T follicular helper cell (primary cell): ENCODE measurements at regions not wholly inside any gene's neighbourhood (a gene's known extent, or its start where the extent isn't known, plus 50 kb on each side); places are given as distances from the start of the nearest gene placed in this dataset.
"Not testable (repeated sequence)": the region's sequence is repeated elsewhere in the genome, so short reads cannot be mapped to it uniquely, and the experiment has no call there.

ENCODE experiments used
- DNase-seq: peaks from one replicate; pipeline ENCODE4 v3.0.0-alpha.2; 2020; ENCODE audit warnings: low read depth

DNA sequence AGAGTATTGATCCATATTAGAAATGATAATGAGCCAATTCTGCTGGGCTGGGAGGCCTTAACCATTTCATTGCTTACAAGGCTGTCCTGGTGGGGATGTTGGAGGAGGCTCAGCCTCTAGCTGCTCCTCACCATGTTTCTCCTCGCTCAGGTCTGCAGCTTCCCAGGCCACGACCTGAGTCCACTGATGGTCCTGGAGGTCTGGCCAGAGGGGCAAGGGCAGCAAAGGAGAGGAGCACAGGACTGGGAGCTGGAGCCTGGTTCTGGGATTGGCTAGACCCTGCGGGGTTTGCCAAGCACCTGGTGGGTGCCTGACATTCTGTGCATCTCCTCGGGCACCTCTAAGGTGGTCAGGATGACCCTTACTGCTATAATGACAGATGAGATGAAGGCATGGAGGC is 92.6 kb downstream of the KIF26A start:
- DNase-seq, result no peak

DNA sequence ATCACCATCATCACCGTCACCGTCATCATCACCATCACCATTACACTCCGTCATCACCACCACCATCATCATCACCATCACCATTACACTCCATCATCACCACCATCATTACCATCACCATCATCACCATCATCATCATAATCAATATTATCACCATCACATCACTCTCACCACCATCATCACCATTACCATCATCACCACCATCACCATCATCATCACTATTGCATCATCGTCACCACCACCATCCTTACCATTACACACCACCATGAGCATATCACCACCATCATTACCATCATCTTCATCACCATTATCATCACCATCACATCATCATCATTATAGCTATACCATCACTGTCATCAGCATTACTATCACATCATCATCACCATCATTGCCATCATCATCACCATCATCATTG is 93.7 kb downstream of the KIF26A start:
- DNase-seq, result no peak

DNA sequence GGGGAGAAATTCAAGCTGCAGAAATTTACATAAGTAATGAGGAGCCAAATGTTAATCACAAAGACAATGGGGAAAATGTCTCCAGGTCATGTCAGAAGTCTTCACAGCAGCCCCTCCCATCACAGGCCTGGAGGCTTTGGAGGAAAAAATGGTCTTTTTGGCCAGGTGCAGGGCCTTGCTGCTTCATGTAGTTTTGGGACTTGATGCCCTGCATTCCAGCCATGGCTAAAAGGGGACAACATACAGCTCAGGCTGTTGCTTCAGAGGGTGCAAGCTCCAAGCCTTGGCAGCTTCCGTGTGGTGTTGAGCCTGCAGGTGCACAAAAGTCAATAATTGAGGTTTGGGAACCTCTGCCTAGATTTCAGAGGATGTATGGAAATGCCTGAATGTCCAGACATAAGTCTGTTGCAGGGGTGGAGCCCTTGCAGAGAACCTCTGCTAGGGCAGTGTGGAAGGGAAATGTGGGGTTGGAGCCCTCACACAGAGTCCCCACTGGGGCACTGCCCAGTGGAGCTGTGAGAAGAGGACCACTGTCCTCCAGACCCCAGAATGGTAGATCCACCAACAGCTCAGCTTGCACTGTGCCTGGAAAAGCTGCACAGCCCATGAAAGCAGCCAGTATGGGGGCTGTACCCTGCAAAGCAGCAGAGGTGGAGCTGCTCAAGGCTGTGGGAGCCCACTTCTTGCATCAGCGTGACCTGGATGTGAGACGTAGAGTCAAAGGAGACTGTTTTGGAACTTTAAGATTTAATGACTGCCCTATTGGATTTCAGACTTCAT is 95.8 kb downstream of the KIF26A start:
- DNase-seq, result not testable (repeated sequence)

DNA sequence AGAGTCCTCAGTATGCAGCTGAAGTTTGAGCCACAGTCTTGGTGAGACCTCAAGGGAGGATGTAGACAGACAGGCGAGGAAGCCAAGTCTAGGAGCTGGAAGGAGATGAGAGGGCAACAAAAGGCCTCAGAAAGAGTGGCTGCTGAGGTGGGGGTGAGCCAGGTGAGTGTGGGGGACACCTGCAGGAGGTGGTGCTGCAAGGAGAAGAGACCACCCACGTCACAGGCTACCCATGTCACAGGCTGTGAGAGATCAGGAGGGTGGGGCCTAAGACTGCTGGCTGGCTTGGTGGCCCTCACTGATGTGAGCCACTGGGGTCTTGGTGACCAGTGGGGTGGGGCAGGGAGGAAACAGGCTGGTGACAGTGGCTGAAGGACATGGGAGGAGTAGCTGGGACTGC is 97.3 kb downstream of the KIF26A start:
- DNase-seq, result no peak

DNA sequence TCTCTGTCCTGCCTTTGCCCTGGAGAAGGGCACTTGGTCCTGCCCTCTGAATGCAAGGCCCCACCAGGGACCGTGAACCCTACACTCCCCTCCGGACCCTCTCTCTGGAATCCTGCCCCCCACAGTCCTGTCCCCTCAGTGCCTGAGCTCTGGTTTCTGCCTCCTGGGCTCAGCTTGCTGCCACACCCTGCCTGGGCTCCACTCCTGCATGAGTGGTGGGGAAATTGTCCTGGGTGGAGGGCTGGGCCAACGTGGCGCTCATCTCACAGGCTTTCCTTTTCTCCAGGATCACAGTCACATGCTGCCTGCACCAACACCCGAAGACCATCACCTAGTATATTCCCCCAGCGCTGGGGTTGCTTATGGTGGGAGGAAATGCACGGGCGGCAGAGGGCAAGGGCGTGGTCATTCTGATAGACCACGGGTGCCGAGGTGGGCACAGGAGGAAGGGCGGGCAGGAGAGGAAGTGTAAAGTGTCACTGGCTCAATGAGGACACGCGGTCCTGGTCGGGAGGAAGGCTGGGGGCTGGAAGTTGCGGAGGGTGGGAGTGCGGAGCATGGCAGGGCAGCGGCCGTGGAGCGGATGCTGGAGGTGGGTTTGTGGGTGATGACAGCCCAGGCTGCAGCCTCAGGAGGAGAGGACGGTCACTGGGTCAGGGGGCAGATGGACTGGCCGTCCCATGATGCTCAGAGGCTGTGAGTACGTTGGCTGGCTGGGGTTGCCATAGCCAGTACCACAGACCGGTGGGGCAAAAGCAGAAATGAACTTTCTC is 99.5 kb downstream of the KIF26A start:
- DNase-seq, result no peak

DNA sequence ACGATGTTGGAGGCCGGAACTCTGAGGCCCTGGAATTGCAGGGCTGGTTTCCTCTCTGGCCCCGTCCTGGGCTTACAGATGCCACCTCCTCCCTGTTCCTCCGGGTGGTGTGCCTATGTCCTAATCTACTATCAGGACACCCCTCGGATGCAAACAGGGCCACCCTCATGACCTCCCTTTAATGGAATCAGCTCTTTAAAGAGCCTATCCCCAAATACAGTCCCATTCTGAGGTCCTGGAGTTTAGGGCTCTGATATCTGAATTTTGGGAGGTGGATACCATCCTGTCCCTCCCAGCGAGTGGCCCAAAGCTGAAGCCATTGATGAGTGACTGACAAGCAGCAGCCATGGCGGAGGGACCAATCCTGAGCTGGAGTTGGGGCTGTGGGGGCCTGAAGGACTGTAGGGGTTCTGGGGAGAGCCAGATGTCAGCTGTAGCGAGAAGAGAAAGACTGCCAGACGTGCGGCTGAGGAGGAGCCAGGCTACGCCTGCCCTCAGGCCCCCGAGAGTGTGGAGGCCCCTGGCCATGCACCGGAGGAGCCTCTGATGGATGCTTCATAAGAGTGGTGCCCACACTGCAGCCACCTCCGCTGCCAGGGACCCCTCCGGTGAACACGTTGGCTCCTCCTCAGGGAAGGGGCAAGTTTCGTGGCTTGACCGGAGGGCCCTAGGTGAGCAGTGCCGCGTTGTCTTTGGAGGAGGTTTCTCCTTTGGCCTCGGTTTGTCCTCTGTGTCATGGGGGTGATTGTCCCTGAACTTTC is 100.2 kb downstream of the KIF26A start:
- DNase-seq, result no peak

DNA sequence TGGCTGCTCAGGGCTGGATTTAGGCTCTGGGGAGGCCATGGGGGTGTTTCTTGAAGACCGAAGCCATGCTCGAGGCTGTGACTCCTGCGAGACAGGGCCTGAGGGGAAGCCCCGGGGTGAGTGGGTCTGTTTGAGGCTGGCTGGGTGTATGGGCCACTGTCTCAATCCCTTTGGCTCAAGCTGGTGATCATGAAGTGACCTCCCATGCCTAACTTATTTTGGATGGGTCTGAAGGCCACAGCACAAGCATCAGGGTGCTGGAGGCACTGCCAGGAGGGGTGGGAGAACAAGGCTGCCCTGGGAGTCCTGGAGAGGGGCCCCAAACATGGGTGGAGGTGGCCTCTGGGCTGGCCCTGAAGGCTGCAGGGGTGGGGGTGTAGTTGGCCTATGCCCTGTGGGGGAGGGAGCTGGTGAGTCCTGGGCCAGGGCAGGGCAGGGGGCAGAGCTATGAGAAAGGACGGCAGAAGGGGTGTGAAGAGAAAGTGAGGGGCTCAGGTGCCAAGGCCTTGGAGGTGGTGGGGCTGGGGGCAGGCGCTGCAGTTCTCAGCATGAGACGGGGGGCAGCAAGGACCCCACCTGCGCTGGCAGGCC is 100.9 kb downstream of the KIF26A start:
- DNase-seq, result no peak

DNA sequence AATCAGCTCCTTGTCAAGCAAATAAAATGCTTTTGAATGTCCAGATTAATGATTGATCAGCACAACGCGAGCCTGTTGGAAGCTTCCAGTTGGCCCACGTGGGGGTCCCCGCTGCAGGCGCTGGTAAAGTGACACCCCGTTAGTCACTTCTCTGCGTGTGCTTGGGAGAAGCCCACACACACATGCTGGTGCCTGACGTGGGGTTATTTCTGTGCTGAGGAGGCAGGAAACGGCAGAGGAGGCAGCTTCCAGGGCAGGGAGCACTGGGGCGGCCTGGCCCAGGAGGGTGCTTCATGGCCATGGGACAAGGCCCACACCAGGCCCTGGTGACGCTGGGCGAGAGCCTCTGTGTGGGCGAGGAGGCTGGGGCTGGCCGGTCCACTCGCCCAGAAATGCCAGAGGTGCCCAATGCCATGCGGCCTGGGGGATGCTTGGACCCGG is 101.5 kb downstream of the KIF26A start:
- no peak for DNase-seq

DNA sequence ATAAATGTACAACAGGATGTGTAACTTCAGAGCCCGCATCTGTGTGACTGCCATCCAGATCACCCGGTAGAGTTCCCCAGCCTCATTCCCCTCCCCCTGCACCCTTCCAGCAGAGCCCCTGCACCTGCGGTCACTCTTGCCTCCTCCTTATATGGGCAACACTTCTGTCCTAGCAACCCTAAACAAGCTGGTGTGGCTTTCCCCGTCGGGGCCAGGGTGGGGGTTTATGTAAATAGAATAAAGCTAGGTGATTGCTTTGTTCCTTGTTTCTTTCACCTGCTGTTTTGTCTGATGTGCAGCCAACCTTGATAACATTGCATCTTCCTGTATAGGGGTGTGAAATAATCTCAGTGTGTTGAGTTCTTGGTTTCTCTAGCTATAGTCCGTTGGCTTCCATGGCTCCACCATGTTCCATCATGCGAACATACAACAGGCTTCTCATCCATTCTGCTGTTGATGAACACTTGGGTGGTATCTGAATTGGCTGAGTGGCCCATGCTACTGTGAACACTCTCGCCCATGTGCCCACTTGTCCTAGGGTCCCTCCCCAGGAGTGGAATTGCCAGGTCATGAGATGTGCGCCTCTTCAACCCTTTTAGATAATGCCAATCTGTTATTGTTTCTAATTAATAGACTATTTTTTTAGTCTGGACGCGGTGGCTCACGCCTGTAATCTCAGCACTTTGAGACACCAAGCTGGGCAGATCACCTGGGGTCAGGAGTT is 102.2 kb downstream of the KIF26A start:
- DNase-seq, result no peak

DNA sequence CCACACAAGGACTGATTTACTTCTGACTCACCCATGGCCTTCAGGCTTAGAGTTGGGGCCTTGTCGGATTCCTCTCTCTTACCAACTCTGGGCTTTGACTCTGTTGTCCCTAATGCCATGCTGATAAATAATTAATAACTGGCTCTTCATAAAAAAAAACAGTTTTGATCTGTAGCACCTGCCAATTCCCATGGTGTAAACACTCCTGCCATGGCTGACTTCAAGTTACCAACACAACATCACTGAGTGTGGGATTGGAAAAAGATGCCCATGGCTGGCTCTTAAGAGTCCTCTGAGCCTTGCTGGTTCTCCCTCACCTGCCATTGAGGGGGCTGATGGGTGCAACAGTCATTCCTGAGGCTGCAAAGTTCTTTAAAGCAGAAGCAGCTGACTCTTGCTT is 104.8 kb downstream of the KIF26A start:
- DNase-seq, result no peak

DNA sequence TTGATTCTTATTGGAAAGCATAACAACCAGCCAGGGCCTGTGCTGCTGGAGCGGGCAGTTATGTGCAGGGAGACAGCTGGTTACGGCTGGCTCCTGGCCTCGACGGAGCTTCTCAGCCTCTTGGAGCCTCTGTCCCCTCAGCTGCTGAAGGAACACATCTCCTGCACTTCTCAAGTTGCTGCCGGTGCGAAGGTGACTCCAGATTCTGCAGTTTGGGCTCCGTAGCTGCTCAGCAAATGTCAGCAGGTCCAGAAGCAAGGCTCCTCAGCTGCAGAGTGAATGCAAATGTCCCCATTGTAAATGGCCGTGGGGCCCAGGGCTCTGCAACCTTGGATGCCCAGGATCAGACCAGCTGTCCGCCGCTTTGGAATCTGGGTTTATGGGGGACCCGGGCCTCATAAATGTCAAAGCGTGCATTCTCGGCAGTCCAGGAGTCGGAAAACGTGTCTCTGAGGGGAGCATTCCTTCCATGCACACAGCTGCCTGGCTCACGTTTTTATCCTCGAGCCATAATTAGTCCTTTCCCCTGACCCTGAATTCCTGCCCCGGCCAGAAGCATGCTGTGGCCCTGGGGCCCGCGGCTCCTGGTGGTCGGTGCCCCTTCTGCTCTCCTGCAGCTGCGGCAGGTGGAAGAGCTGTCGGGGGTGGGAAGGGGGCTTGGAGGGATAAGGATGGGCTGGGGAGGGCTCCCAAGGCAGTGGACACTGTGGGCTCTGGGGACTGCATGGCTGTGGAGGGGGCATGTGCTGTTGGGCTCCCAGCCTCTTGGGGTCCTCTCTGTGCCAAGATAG is 106.0 kb downstream of the KIF26A start:
- no peak for DNase-seq

DNA sequence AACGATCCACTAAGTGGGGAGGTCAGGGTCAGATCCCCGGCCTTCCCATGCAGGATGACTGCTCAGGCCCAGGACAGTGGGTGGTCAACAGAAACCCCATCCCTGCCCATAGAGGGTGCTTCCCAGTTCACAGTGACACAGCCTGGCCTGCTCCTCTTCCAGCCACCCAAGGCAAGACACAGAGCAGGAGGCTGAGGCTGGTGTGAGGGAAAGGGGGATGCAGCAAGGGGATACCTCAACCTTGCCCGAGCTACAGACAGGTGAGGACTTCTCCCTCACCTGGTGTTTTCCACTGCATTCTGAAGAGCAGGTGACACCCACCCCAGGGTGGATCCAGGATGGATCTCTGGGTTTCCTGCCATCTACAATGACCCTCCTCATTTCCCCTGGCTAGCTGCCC is 106.7 kb downstream of the KIF26A start:
- DNase-seq, result no peak

DNA sequence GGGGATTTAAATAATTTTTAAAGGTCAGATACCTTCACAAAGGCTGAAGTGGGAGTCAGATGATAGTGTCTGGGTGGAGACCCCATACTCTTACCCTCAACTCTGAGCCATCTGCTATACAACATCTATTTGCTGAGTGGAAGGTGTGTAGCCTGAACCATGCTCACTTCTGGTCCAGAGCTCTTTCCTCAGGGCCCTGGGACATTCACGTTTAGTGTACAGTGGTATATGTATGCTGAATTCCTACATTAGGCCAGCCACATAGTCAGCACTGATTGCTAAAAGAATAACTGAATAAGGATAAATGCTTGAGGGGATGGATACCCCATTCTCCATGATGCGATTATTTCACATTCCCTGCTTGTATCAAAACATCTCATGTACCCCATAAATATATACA is 107.3 kb downstream of the KIF26A start:
- DNase-seq, result no peak

DNA sequence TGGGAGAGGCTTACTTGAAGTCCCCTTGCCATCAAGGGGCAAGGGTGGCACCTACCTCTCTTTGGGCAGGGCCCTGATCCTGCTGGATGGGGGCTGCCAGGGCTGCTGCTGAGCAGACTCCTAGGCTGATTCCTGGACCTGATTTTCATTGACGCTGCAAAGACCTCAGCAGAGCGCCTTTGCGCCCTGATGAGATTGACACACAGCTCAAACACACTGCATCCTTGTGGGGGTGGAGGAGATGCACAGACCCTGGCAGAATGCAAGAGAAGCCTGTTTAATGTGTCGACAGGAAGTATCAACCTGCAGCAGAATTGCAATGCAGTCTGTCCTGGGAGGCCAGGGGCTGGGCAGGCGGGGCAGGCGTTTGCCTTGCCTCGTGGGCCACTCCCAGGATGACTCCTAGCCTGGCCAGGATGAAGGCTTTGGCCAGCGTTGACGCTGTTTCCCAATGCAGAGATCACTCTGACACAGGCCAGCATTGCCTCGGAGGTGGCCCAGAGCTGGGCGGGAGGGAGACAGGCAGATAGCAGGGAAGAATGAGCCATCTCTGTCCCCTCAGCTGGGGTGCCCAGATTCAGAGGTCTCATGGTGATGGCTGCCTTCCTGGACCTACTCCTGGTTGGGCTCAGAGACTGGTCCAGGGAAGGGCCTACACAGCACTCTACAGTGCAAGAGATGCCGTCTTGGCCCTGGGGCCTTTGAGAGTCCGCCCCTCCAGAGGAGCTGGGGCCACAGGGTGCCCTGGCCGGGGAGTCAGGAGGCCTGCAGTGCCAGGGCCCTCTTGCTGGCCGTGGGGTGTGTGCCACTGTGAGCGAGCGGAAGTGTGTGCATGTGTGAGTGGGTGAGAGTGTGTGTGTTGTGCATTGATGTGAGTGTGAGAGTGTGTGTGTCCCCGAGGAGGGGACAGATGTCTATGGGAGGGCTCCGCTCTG is 108.3 kb downstream of the KIF26A start:
- no peak for DNase-seq

DNA sequence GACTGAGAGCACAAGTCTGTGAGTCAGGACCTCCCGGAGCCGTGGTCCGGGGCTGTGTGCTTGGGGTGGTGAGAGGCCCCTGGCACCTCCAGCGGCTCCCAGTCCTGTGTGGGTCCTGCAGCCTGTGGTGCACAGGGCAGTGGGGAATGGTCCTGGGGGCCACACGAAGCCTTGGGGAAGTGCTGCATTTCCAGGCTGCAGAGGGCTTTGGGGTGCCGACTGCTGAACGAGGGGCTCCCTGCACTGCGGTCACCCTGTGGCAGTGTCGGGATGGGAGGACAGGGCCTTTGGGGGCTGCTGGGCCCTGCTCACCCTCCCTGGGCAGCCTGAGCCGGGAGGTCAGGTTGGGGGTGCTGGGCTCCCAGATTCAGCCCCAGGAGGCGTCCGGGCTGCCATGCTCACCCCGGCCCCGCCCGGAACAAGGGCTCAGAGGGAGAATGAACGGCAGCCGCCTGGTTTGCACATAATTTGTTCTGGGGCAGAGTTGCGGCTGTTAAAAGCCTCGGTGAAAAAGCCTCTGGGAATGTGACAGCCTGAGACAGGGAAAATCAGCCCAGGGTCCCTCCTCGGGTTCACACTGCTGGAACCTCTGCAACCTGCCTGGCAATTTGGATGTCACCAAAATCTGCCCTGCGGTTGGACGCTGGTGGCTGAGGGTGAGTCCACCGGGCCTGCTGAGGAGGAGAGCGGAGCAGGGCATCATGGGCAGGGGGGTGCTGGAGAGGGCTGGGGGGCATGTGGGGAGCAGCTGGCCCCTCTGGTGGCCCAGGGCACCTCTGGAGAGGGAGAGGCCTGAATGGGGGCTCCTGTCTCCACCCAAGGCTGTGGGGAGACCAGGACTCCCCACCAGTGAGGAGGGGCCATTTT is 109.2 kb downstream of the KIF26A start:
- no peak for DNase-seq

DNA sequence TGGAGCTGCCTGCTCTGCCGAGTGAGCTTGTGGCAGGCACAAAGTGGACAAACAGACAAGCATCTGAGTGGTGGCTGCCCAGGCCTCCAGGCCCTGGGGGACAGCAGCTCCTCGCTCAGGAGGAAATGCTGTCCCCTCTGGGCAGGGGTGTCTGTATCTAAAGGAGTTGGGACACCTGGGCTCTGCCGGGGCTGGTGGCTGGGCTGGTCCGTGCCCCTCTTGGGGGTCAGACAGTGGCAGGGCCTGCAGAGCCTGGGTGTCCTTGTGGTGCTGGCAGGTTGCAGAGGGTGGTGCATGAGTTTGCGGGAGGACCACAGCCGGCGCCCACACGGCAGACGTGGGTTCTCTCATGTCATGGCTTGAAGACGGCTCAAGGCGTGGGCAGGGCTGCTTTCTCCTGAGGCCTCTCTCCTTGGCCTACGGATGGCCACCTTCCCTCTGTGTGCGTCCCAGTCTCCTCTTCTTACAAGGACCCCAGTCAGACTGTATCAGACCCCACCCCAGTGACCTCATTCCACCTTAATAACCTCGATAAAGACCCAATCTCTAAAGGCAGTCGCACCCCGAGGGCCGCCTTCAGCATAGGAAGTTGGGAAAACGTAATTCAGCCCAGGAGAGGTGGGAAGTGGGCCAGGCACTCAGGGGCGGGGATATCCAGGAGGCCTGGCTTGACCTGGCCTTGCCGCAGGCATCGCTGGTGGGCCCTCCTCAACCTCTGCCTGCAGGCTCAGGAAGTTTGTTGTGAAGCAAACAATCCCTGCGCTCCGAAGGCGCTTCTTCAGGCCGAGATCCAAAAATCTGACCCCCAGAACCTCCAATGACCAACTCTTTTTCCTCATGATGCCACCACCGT is 110.0 kb downstream of the KIF26A start:
- DNase-seq, result no peak

DNA sequence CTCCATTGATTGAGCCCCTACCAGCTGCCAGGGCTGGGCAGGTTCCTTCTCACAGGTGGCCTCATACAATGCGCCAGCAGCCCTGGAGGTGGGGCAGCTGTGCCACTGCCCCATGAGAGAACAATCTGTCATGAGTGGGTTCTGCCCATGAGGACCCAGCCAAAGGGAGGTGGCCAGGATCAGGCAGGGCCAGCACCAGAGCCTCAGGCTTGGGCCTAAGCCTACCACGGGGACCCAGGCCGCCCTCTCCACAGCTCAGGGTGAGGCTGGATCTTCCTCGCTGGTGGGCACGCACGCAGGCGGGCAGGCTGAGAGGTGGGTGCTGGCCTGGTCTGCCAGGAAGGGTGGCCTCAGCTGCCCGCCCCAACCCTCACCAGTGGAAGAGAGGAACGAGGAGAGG is 110.7 kb downstream of the KIF26A start:
- DNase-seq, result no peak

DNA sequence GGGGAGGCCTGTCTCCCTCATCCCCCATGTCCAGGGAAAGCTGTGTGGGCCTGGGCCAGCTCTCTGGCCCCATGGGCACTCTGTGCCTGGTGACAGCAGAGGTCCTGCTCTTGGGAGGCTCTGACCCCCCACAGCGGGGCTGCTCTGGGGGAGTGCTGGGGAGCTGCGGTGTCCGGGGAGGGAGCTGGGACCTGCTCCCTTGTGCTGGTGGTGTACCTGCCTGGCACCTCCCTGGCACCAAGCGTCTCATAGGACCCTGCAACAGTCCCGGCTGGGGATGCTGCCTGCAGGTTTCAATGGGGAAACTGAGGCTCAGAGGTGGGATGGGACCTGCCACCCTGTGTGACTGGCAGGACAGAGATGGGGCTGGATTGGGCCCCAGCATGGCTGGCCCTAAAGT is 111.3 kb downstream of the KIF26A start:
- DNase-seq, result no peak
